Muscle of arm (tissue), 1 donor: ENCODE measurements at regions not wholly inside any gene's neighbourhood (a gene's known extent, or its start where the extent isn't known, plus 50 kb on each side); places are given as distances from the start of the nearest gene placed in this dataset.

ENCODE experiments used
- DNase-seq: peaks from one replicate; pipeline ENCODE4 v3.0.0-alpha.2; 2013

DNA sequence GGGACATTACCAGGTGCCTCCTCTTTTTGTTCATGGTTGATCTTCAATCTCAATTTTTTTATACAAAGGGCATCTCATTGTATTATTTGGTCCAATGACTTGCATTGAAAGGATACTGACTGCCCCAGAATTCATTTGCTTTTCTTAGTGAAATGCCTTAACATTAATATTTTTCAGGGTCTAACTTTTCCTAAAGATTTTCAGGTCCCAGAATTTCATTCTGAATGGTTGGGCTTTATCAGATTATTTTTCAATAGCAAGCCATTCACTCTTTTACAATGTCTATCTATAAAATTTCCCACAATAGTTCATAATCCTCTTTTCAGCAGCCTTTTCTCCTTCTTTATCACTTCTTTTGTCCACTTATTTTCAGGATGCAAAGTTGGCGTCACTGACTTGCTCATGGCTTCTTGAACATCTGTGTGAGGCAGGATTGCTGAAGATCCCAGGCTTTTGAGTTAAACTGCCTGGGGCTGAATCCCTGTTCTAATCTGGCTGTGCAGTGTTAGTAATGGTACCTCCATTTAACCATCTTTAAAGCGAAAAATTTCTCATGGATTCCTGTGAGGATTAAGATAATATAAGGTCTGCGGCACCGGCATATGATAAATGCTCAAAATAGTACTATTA lies 131.7 kb upstream of the HDAC9 start:
- no peak for DNase-seq

DNA sequence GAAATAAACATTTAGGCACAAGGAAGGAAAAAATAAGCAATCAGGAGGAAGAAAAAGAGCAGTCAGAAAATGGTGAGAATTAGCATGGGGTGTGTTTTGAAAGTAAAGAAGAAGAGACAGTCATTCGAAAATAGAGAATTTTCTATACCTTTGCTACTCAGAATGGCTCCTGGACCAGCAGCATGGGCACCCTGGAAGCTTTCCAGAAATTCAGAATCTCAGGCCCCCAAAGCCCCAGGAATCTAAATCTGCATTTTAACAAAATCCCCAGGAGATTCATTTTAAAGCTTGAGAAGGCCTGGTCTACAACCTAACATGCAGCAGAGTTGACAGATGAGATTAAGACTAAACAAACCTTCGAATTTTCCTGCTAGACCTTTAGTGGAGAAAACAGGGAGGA lies 131.2 kb upstream of the HDAC9 start:
- DNase-seq = no peak

DNA sequence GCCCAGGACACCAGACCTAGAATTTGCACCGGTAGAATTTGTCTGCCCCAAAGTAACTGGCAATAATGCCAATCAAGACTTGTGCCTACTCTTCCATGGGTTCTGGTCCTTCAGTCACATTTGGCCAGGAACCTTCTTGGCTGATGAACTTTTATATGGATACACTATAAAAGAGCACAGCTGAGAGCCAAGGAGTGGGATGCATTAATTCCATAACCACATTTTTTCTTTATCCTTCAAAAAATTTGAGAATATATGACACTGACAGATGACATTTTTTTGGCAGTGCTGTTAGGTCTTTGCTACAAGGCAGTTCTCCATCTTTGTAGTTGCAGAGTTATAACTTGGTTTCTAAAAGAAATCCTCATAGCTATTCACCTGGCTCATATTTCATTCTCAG lies 129.2 kb upstream of the HDAC9 start:
- DNase-seq = no peak

- no peak for DNase-seq
These were observed 126.5 kb upstream of the HDAC9 start for GRCh38 chr7:18369011-18369410.

DNA sequence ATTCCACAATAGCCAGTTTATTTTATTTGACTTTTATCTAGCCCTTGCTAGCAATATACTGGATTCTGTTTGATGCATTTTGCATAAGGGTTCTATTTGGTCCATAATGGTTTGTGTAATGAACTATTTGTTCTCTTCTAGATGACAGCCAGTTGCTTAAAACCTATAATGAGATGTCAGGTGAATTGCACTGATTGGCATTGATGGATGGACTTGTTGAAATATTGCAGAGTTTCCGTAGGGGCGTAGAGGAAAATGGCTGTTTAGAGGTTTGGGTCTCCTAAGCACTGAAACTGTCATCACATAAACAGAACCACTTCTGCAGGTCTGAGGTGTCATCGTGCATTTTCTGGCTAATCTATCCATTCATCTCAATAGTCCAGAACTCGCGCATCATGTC lies 124.9 kb upstream of the HDAC9 start:
- no peak for DNase-seq

GRCh38 chr7:18378989-18379605 lies 116.5 kb upstream of the HDAC9 start:
- DNase-seq = no peak

- DNase-seq = no peak
These were observed 110.9 kb upstream of the HDAC9 start for GRCh38 chr7:18384491-18385143.

GRCh38 chr7:18386607-18387006 lies 108.9 kb upstream of the HDAC9 start:
- no peak for DNase-seq

- no peak for DNase-seq
These were observed 108.3 kb upstream of the HDAC9 start for GRCh38 chr7:18387191-18387735.

- no peak for DNase-seq
These were observed 105.0 kb upstream of the HDAC9 start for GRCh38 chr7:18390535-18390907.

DNA sequence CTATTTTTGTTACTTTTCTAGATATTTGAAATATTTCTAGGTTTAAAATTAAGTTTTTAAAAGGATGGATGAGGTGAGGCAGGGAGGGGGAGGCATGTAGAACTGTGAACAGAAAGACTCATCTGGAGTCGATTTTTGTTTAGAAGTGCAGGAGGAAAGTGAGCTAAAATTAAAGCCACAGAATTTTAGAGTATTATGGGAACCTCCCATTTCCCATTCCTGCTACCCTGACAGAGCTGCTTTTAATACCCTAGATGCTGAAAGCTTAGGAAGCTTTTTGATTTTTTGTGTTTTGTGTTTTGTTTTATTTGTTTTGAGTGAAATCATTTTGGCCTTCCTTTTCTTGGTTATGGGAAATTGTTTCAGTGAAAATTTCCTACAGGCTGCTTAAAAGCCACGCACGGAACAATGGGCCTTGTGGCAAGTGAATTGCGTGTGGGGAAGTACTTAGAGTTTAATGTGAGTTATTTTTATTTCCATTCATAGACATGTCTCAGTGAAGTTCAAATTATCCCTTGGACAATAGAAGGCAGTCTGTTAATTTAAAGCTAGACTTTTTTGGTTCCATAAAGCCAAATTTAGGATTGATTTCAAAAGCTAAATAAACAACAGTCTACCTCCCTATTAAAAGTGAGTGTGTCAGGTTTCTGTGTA lies 102.0 kb upstream of the HDAC9 start:
- DNase-seq = peak; percentile 21

DNA sequence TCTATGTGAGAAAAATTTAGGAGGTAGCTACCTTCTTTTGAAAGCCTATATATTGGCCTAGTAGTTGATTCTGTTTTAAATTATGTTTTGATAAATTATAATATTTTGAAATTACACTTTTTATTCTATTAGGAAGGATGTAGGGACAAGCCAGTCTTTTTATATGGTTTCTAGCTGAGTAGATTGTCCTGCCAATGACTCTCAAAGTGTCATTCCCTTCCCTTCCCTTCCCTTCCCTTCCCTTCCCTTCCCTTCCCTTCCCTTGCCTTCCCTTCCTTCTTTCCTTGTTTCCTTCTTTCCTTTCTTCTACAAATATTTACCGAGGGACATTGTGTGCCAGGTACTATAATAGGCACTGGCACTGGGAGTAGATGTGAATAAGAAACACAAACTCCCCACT lies 99.7 kb upstream of the HDAC9 start:
- DNase-seq = no peak

DNA sequence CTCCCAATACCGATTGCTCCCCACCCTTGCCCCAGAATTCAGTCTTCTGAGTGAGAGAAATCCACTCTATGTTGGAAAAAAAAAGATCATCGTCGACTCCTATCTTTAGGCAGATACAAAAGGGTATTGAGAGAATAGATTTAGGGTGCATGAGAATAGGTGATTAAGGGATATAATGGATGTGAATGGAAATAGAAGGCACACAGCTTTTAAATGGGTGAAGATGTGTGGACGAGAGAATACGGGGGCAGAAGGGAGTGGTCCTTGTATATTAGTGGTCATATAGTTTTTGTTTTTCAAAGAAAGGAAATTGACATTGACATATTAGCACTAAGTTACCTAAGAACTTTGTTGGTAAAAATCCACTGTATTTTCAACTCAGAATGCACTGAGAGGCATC lies 98.6 kb upstream of the HDAC9 start:
- DNase-seq = no peak

GRCh38 chr7:18399436-18400235 lies 95.9 kb upstream of the HDAC9 start:
- no peak for DNase-seq

GRCh38 chr7:18400275-18400674 lies 95.3 kb upstream of the HDAC9 start:
- DNase-seq = no peak

GRCh38 chr7:18400726-18401125 lies 94.8 kb upstream of the HDAC9 start:
- no peak for DNase-seq

GRCh38 chr7:18401757-18402156 lies 93.8 kb upstream of the HDAC9 start:
- no peak for DNase-seq

DNA sequence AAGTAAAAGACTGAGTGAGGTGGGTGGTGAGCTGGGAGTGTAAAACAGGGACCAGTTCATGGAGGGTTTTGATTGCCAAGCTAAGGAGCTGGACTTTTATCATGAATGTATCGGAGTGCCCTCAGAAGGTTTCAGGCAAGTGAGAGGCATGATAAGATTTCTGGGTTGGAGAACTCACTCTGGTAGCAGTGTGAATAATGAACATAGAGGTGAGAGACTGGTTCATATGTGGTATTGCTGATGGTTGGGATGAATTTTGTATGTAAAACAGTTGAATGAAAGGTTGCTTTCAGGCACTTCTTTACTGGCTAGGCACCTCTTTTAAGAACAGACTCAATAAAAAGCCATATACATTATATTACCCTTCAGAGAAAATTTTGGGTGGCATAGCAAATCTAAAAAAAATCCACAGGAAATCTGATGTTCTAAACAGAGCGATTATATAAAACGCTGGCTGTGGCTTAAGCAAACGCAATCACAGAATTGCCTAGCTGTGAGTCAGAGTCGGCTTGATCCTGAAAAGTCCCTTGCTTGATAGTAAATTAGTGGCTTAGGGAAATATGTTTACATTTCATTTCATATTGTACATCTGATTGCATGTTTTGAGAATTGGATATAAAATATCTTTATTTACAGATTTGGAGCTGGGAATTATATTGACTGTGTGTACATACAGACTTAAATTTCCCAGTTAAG lies 92.9 kb upstream of the HDAC9 start:
- no peak for DNase-seq

DNA sequence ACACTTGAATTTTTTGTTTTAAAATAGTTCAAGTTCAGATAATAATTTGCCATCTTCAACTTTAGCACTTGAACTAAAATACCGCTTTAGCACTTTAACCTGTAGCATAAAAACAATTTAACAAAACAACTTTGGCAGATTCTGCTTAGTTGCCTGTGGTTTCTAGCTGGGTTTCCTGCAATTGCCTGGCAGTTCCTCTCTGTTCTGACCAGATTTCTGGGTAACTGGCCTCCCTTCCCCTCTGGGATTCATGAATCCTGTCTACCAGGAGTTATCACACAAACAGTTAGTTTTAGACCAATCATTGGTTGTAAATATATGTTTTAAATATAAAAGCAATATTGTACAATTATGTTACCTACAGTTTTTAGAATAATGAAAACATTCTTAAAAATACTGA lies 89.8 kb upstream of the HDAC9 start:
- DNase-seq = no peak

DNA sequence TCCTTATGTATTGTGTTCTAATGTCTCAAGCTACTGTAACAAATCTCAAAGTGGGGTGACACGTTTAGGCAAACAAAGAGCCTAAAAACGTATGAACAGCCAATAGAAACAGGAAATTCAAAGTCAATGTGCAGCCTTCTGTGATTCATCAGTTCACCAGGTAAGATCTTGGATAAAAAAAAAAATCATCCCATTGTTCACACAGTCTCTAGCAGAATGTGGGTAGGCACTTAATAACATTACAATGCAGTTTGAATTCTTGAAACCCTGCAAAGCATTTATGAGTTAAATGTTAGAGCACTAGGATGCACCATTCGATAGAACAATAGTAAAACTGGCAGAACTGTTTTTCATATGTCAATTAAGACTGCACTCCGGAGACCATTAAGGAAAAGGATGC lies 88.2 kb upstream of the HDAC9 start:
- no peak for DNase-seq

- DNase-seq = peak; percentile 21
These were observed 87.1 kb upstream of the HDAC9 start for GRCh38 chr7:18408461-18408860.
